HK-2 (cell line): ENCODE measurements at regions not wholly inside any gene's neighbourhood (a gene's known extent, or its start where the extent isn't known, plus 50 kb on each side); places are given as distances from the start of the nearest gene placed in this dataset.
"Not testable (repeated sequence)": the region's sequence is repeated elsewhere in the genome, so short reads cannot be mapped to it uniquely, and the experiment has no call there.

Experiments used
- DNase-seq: peaks from one replicate; pipeline ENCODE4 v3.0.0-alpha.2; 2018; ENCODE audit not compliant: unreplicated experiment

DNA sequence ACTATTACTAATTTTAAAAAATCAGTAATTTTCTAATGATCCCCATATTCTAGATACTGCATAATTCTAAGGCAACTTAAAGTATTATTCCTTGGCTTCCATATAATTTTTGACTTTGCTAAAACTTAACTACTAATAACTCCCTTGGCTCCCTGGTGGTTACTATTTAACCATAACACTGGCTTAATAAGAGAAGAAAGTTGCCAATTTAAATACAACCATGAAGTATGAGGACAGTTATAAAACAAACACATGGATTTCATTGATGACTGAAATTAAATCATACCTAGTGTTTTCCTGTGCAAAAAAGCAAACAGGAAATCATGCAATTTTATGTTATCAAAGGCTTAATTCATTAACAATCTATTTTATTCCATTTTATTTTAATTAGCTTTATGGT, 1073.9 kb downstream of the GRM8 start:
- DNase-seq, result no peak

DNA sequence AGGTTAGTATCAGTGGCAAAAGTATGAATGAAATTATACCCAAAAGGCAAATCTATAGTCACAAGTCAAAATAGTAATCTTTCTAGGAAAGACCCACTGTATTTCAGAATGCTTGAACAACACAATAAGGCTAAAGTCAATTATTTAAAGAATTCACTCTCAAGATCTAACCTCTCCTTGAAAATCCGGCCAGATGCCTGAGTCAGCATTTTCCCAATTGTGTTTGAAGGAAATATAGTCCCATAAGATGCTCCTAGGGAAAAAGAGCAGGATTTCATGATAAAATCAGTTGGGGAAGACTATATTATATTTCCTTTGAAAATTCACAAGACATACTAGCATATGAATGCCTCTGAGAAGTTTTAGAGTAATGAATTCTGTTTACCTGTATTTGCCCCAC, 1075.0 kb downstream of the GRM8 start:
- DNase-seq, result no peak

- no peak for DNase-seq
Measured at GRCh38 chr7:126166645-126167044, 1086.1 kb downstream of the GRM8 start.

GRCh38 chr7:126163647-126164046, 1089.1 kb downstream of the GRM8 start:
- DNase-seq, result no peak

GRCh38 chr7:126157391-126157790, 1095.3 kb downstream of the GRM8 start:
- DNase-seq, result no peak

GRCh38 chr7:126150278-126150958, 1102.3 kb downstream of the GRM8 start:
- DNase-seq, result no peak

DNA sequence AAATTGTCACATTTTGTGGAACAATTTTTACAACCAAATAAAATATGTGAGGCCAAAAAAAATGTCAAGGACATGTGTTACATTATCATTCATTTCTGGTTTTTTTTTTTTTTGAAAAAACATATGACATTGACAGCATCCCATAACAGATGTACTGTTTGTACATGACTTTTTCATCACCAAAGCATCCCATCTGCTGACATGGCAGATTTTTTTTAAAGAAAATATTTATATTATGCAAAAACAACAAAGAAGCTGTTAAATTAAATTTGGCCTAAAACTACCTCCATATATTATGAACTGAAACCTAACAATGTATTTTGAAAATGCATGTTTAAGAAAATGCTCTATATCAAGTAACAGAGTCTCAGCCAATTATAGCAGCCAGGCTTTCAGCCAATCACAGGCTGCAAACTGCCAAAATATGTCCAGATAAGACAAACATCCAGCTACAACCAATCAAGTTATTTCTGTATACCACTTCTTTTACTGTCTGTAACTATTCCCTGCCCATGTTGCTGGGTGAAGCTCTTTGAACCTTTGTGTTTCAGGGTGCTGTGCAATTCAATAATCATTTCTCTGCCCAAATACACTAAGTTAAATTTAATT, 1111.8 kb downstream of the GRM8 start:
- no peak for DNase-seq

DNA sequence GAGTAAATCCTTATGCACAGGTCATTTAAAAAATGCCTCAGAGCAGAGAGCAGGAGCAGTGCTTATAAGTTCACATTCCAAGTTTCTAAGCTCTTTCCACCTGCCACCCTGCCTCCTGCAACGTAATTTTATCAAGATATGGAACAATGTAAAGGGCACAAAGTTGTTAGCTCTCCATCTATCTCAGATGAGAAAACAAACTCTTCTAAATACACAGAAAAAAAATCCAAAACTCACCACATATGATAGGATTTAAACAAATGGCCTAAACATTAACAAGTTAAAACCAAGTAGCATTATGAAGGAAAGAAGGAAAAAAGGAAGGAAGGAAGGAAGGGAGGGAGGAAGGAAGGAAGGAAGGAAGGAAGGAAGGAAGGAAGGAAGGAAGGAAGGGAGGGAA, 1132.8 kb downstream of the GRM8 start:
- DNase-seq, result no peak

DNA sequence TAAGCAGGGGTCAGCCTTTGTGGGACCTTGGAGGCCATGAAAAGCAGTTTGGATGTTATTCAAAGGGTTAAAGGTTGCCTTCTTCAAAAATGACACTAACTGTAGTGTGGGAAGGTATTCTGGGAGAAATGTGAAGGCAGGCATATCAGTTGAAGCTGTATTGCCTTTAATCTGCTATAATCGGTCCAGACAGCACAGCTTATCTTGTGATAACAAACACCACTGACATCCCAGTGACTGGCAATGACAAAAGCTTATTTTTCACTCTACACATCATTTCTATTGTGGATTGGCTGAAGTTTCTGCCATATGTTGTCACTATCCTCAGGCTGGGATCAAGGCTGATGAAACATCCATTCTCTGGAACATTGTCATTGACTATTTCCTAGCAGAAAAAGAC, 1149.2 kb downstream of the GRM8 start:
- no peak for DNase-seq

- no peak for DNase-seq
Measured at GRCh38 chr7:126083014-126083413, 1153.4 kb upstream of the POT1 start.

DNA sequence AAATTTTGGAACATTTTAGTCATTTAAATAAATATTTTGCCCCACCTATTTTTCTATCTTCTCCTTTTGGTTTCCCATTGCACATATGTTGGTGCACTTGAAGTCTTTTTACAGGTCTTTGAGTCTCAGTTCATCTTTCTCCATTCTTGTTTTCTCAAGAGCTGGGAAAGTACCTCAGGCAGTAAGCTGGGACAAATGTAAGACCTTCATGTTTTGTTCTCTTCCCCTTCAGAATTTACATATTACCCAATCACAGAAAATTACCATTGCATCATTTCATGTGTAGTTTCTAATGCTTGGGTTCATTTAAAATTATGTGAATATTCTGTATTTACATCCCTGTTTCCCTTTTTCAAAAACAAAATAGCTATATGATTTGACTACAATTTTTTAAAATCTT, 1150.0 kb upstream of the POT1 start:
- DNase-seq, result no peak

GRCh38 chr7:126079151-126079550, 1149.5 kb upstream of the POT1 start:
- DNase-seq, result no peak

GRCh38 chr7:126065766-126066165, 1136.1 kb upstream of the POT1 start:
- no peak for DNase-seq

DNA sequence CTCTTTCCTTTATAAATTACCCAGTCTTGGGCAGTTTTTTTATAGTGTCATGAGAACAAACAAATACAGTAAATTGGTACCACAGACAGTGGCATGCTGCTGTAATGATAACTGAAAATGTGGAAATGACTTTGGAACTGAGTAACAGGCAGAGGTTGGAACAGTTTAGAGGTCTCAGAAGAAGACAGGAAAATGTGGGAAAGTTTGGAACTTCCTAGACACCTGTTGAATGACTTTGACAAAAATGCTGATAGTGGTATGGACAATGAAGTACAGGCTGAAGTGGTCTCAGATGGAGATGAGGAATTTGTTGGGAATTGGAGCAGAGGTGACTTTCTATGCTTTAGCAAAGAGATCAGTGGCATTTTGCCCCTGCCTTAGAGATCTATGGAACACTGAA, 1128.4 kb upstream of the POT1 start:
- DNase-seq, result no peak

DNA sequence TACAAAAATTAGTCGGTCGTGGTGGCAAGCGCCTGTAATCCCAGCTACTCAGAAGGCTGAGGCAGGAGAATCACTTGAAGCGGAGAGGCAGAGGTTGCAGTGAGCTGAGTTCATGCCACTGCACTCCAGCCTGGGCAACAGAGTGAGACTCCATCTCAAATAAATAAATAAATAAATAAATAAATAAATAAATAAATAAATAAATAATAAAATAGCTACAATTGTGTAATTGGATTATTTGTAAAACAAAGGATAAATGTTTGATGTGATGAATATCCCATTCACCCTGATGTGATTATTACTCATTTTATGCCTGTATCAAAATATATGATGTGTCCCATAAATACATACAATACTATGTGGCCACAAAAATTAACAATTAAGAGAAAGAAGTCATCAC, 1127.0 kb upstream of the POT1 start:
- DNase-seq, result not testable (repeated sequence)

DNA sequence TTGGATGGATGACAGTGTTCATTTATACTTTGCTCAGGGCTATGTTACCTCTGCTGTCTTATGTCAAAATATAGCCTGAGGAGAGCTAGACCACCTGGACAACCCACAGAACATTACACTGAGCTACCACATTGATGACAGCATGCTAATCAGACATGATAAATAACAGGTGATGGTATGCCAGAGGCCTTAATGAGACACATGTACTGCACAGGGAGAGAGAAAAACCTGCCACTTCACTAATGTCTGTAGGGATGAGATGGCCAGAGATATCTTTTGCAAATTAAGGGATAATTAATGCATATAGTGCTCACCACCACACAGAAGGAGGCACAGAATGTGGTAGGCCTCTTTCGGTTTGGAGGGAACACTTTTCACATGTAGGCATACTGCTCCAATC, 1122.6 kb upstream of the POT1 start:
- DNase-seq, result no peak

- no peak for DNase-seq
Measured at GRCh38 chr7:126044662-126045061, 1115.0 kb upstream of the POT1 start.

DNA sequence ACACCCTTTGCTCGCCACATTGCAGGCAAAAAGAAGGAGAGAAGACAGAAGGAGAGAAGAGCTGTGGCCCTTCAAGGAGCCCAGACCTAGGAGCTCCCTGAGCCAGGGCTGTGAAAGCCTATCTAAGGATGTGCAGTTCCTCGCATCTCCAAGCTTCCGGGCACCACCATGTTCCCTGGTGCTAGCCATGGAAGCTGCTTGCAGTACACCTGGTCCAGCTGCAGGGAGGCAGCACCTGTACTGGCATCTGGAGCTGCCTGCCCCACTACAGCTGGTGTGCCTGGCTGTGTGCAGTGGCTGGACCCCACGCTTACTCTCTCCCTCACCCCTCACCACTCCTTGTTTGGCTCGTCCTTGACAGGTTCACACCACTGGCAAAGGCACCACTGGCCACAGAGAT, 1111.8 kb upstream of the POT1 start:
- no peak for DNase-seq

DNA sequence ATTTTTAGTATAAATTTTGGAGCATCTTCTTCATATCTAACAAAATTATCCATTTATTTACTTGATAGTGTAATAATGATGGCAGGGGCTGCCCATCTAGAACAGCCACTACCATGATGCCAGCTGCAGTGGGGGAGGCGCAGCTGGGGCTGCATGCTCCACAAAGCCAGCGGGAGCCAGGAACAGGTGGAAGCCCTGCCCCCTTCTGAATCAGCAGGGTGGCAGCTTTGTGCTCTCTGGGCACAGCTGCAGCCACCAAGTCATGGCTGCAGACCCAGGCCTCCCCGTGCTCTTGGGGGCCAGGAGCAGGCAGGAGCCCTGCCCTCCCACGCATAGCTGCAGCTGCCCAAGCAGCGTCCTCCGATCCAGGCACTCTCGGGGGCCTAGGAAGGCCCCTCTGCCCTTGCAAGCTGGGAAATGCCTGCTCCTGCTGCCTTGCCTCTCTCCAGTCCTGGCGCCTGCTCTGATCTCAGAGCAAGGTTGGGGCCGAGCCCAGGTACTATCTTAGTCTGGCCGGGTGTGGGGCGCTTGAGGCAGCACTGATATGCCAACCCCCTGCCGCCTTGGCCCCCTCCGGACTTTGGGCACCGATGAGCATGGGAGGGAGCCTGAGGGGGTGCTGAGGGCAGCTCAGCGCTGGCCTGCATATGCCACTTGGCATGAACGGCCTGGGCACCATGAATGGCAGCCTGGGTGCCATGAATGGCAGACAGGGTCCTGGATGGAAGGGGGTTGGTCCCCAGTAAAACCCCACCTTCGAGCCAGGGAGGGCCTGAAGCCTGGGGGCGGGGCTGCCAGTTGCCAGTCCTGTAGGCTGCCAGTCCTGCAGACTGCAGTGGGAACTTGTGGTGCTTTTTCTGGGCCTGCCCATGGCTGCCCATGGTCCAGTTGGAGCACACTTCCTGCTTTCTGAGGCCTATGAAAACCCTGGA, 1110.8 kb upstream of the POT1 start:
- DNase-seq, result no peak

DNA sequence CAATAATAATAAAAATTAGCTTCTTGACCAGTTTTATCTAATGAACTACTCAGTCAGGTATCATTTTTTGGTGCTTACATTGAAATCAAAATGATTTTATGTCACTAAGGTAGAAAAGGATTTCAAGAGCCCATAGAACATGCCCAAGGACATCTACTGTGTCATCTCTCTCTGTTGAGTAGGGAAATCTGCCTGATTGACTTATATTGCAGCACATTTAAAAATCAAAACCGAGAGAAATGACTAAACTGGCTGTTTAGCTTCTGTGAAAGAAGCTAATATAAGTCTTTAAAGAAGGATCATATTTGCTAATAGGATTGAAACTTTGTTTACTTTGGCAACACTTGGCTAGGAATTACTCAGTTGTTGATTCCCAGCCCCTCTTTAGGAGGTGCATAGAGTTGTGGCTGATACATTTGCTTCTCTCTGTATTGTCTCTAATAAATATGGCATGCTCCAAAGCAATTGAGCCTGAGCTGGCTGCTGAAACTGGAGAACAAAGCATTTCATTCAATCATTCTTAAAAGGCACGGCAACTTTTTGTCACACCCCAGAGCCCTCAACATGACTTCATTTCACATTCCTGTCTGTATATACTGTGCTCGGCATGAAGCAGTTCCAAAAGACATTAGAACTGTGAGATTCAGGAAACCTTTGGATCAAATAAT, 1096.9 kb upstream of the POT1 start:
- DNase-seq, result no peak

- DNase-seq, result no peak
Measured at GRCh38 chr7:126022452-126022851, 1092.8 kb upstream of the POT1 start.

DNA sequence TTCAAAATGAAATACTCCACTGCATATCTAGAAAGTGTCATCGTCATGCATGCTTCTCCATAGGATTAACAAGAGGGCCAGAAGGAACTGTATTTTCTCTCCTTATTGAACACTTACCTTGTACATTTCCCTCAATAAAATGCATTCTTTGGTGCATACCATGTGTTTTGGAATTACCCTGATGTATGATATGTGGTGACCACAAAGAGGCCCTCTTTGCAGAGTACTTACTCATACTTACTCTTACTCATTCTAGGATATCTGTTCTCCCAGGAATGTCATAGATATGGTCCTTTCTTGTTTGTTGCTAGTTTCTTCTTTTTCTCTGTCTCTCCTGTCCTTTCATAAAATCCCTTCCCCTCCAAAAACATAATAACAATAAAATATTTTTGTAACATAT, 1087.1 kb upstream of the POT1 start:
- no peak for DNase-seq
